ENCODE measurements at regions not wholly inside any gene's neighbourhood (a gene's known extent, or its start where the extent isn't known, plus 50 kb on each side); places are given as distances from the start of the nearest gene placed in this dataset.

GRCh38 chr5:148937239-148937638, 110.8 kb downstream of the ADRB2 start:
- H3K27me3 Mint-ChIP-seq (ENCODE audit: unreplicated experiment): peaks cover 4% of the 10 kb centered on the region
- DNase-seq: no peak
- H3K4me1 Mint-ChIP-seq (ENCODE audit: low read depth, unreplicated experiment): no peaks in the 10 kb centered on the region
- no peaks in the 10 kb centered on the region for H3K36me3 Mint-ChIP-seq (ENCODE audit: unreplicated experiment)
- TF ChIP-seq, protein P1, sequence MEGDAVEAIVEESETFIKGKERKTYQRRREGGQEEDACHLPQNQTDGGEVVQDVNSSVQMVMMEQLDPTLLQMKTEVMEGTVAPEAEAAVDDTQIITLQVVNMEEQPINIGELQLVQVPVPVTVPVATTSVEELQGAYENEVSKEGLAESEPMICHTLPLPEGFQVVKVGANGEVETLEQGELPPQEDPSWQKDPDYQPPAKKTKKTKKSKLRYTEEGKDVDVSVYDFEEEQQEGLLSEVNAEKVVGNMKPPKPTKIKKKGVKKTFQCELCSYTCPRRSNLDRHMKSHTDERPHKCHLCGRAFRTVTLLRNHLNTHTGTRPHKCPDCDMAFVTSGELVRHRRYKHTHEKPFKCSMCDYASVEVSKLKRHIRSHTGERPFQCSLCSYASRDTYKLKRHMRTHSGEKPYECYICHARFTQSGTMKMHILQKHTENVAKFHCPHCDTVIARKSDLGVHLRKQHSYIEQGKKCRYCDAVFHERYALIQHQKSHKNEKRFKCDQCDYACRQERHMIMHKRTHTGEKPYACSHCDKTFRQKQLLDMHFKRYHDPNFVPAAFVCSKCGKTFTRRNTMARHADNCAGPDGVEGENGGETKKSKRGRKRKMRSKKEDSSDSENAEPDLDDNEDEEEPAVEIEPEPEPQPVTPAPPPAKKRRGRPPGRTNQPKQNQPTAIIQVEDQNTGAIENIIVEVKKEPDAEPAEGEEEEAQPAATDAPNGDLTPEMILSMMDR (IDR thresholded peaks at IDR 0.05; ENCODE audit: partially characterized antibody, unreplicated experiment): no peak
- no peak overlapping the region for H3K4me3 Mint-ChIP-seq (ENCODE audit: unreplicated experiment)
- H3K27ac Mint-ChIP-seq (ENCODE audit: unreplicated experiment): no peak overlapping the region
- no peaks in the 10 kb centered on the region for H3K9me3 Mint-ChIP-seq (ENCODE audit: unreplicated experiment)

GRCh38 chr5:148937830-148938521, 111.6 kb downstream of the ADRB2 start:
- TF ChIP-seq, protein P1 (IDR thresholded peaks at IDR 0.05; ENCODE audit: partially characterized antibody, unreplicated experiment): no peak
- Mint-ChIP-seq H3K4me3 (ENCODE audit: unreplicated experiment) (no peak overlapping the region), H3K27me3 (ENCODE audit: unreplicated experiment) (peaks cover 4% of the 10 kb centered on the region), H3K9me3 (ENCODE audit: unreplicated experiment) (no peaks in the 10 kb centered on the region), H3K36me3 (ENCODE audit: unreplicated experiment) (no peaks in the 10 kb centered on the region), H3K4me1 (ENCODE audit: low read depth, unreplicated experiment) (no peaks in the 10 kb centered on the region), H3K27ac (ENCODE audit: unreplicated experiment) (no peak overlapping the region)
- DNase-seq: no peak

GRCh38 chr5:148938522-148938882, 112.1 kb downstream of the ADRB2 start:
- H3K27me3 Mint-ChIP-seq (ENCODE audit: unreplicated experiment): peaks cover 4% of the 10 kb centered on the region
- H3K27ac Mint-ChIP-seq (ENCODE audit: unreplicated experiment): no peak overlapping the region
- no peaks in the 10 kb centered on the region for H3K36me3 Mint-ChIP-seq (ENCODE audit: unreplicated experiment)
- H3K4me3 Mint-ChIP-seq (ENCODE audit: unreplicated experiment): no peak overlapping the region
- H3K4me1 Mint-ChIP-seq (ENCODE audit: low read depth, unreplicated experiment): no peaks in the 10 kb centered on the region
- no peaks in the 10 kb centered on the region for H3K9me3 Mint-ChIP-seq (ENCODE audit: unreplicated experiment)
- TF ChIP-seq, protein P1 (IDR thresholded peaks at IDR 0.05; ENCODE audit: partially characterized antibody, unreplicated experiment): no peak
- no peak for DNase-seq

DNA sequence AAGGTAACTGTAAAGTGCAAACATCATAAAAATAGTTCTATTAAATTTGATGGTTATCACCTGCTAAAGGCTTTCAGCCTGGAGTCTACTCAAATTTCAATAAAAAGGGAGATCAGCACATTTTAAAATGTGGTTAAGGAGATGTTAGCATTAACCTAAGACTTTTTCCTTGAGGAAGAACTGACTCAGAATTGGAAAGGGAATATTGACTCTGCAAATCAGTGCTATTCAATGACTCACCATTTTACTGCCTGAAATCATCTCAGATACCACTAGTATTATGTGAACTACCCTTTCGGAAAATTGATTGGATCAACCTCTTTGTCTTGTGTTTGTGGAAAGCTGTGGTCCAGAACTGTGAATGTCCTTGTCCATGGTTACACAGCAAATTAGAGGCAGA, 113.3 kb downstream of the ADRB2 start:
- Mint-ChIP-seq H3K27me3 (ENCODE audit: unreplicated experiment) (peaks cover 4% of the 10 kb centered on the region), H3K9me3 (ENCODE audit: unreplicated experiment) (peaks cover under 1% of the 10 kb centered on the region), H3K4me1 (ENCODE audit: low read depth, unreplicated experiment) (no peaks in the 10 kb centered on the region), H3K4me3 (ENCODE audit: unreplicated experiment) (no peak overlapping the region), H3K36me3 (ENCODE audit: unreplicated experiment) (no peaks in the 10 kb centered on the region), H3K27ac (ENCODE audit: unreplicated experiment) (no peak overlapping the region)
- TF ChIP-seq, protein P1 (IDR thresholded peaks at IDR 0.05; ENCODE audit: partially characterized antibody, unreplicated experiment): no peak
- DNase-seq: no peak

DNA sequence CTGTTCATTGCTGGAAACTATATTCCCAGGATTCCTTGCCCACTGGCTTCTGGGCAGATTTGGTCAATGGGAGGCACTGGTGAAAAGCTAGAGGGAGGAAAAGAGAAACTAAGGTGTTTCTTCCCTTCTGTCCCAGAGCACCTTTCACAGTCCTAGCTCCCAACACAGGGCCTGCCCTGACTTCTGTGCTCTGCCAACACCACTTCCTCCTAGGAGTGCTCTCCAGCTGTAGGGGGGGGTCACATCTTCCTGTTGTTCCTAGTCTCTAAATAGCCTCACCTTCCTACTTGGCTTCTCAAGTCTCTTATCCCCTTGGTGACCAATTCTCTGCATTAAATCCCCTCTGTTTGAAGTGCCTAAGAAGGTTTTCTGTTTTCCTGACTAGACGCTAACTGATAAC, 115.4 kb downstream of the ADRB2 start:
- TF ChIP-seq, protein P1 (IDR thresholded peaks at IDR 0.05; ENCODE audit: partially characterized antibody, unreplicated experiment): no peak
- no peaks in the 10 kb centered on the region for H3K36me3 Mint-ChIP-seq (ENCODE audit: unreplicated experiment)
- no peaks in the 10 kb centered on the region for H3K4me1 Mint-ChIP-seq (ENCODE audit: low read depth, unreplicated experiment)
- H3K27me3 Mint-ChIP-seq (ENCODE audit: unreplicated experiment): peaks cover 4% of the 10 kb centered on the region
- H3K9me3 Mint-ChIP-seq (ENCODE audit: unreplicated experiment): peaks cover 3% of the 10 kb centered on the region
- H3K4me3 Mint-ChIP-seq (ENCODE audit: unreplicated experiment): no peak overlapping the region
- no peak for DNase-seq
- H3K27ac Mint-ChIP-seq (ENCODE audit: unreplicated experiment): no peak overlapping the region
